Aorta (tissue), 5 donors: ENCODE measurements at regions not wholly inside any gene's neighbourhood (a gene's known extent, or its start where the extent isn't known, plus 50 kb on each side); places are given as distances from the start of the nearest gene placed in this dataset.
"Not testable (repeated sequence)": the region's sequence is repeated elsewhere in the genome, so short reads cannot be mapped to it uniquely, and the experiment has no call there.

Experiments
- ATAC-seq: fragments of 200-7000 bp; cut with Tn5 transposase; one replicate; pipeline ENCODE4 v1.9.1; 2022; ENCODE audit warnings: moderate library complexity; ENCODE audit not compliant: low FRiP score
- DNase-seq, 2 donors: peaks; one replicate each; pipeline ENCODE4 v3.0.0-alpha.2; 2020
- H3K27ac ChIP-seq, 2 donors: one replicate each; pipeline ENCODE4 v1.5.1; 2013; ENCODE audit warnings: low read length in 2 of 2, mild to moderate bottlenecking in 2 of 2, moderate library complexity in 2 of 2, control low read depth in 1 of 2, inconsistent platforms in 1 of 2, low read depth in 1 of 2
- H3K27me3 ChIP-seq, 2 donors: one replicate each; pipeline ENCODE4 v1.6.1; 2013; ENCODE audit warnings: control low read depth in 1 of 2, low read length in 1 of 2, mild to moderate bottlenecking in 1 of 2, moderate library complexity in 1 of 2; ENCODE audit not compliant: insufficient read depth in 2 of 2, control insufficient read depth in 1 of 2
- H3K36me3 ChIP-seq, 2 donors: one replicate each; pipeline ENCODE4 v1.6.1; 2013; ENCODE audit warnings: control low read depth in 1 of 2, low read length in 1 of 2, mild to moderate bottlenecking in 1 of 2; ENCODE audit not compliant: insufficient read depth in 2 of 2, control insufficient read depth in 1 of 2
- H3K4me1 ChIP-seq, 2 donors: one replicate each; pipeline ENCODE4 v1.6.1; 2013; ENCODE audit warnings: low read length in 2 of 2, control low read depth in 1 of 2, mild to moderate bottlenecking in 1 of 2, moderate library complexity in 1 of 2; ENCODE audit not compliant: insufficient read depth in 2 of 2, control insufficient read depth in 1 of 2
- H3K4me3 ChIP-seq, 2 donors: one replicate each; pipeline ENCODE4 v1.5.1; 2013; ENCODE audit warnings: low read length in 2 of 2, control low read depth in 1 of 2, mild to moderate bottlenecking in 1 of 2
- H3K9me3 ChIP-seq: one replicate; pipeline ENCODE4 v1.6.1; 2013; ENCODE audit warnings: mild to moderate bottlenecking, low read length; ENCODE audit not compliant: control insufficient read depth
- WGBS, 2 donors: extraction: QIAGEN DNeasy Blood & Tissue Kit; methylation state at CpG; one replicate each; pipeline ENCODE4 v1.1.7; 2013; 5-methylcytosine and 5-hydroxymethylcytosine counted together
- intact Hi-C, 2 donors: fragments of 100-400 bp; cut with DNase I; formaldehyde crosslinking; loops; one replicate each; pipeline versions ENCODE4 v1.14.2 to v1.15.0; 2022
- donor health status: healthy with polysubstance abuse.
- donor health status: Bipolar disorder and iron deficiency.
- donor health status: DM: no; HTN: no; CAD: no.
- donor health status: DM: no; HTN: no; CAD: no.
- donor health status: DM: yes; HTN: yes; CAD: no.

DNA sequence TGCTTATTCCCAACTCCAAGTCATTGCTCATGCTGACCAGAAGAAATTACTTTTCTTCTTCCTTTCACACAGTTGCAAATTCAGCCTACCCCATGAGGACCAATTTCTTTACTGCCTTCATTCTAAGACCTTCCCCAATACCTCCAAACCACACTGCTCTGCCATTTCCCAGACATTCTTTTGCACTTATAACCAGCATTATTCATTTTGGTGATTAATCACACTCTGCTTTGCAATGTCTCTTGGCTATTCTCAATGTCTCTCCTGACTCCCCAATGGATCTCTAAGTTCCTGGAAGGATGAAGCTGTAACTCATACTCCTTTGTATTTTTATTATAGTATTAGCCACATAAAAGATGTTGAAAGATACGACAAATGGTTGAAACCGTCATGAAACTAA lies 105.7 kb upstream of the RANBP3L start:
- H3K4me3 ChIP-seq: no peak overlapping the region
- H3K27ac ChIP-seq: no peak overlapping the region
- H3K9me3 ChIP-seq: no peaks in the 10 kb centered on the region
- no peak for DNase-seq
- no peaks in the 10 kb centered on the region for H3K27me3 ChIP-seq
- WGBS, 2 donors: 39 to 55% methylated on average over 2 of the region's 2 CpGs
- H3K36me3 ChIP-seq: no peaks in the 10 kb centered on the region
- ATAC-seq: no peak
- no peaks in the 10 kb centered on the region for H3K4me1 ChIP-seq
- intact Hi-C loops: loop anchor here in 1 of 2 donors (10.0 kb wide), 1 partner anchor 143 kb away; no protein-coding TSS in a partner anchor

DNA sequence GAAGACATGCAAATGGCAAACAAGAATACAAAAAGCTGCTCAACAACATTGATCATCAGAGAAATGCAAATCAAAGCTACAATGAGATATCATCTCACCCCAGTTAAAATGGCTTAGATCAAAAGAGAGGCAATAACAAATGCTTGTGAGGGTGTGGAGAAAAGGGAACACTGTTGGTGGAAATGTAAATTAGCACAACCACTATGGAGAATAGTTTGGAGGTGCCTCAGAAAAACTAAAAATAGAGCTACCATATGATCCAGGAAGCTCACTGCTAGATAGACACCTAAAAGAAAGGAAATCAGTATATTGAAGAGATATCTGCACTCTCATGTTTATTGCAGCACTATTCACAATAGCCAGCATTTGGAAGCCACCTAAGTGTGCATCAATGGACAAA lies 108.0 kb upstream of the RANBP3L start:
- not testable (repeated sequence) for DNase-seq, ATAC-seq, H3K4me3 ChIP-seq, H3K9me3 ChIP-seq, H3K27ac ChIP-seq, H3K36me3 ChIP-seq, H3K4me1 ChIP-seq, H3K27me3 ChIP-seq
- intact Hi-C loops: loop anchor here (5.0 to 10.0 kb wide), 2 partner anchors 145 to 283 kb away; no protein-coding TSS in a partner anchor

DNA sequence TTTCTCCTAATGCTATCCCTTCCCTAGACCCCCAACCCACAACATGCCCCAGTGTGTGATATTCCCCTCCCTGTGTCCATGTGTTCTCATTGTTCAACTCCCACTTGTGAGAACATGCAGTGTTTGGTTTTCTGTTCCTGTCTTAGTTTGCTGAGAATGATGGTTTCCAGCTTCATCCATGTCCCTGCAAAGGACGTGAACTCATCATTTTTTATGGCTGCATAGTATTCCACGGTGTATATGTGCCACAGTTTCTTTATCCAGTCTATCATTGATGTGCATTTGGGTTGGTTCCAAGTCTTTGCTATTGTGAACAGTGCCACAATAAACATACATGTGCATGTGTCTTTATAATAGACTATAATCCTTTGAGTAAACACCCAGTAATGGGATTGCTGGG lies 109.0 kb upstream of the RANBP3L start:
- not testable (repeated sequence) for H3K36me3 ChIP-seq, ATAC-seq, H3K27me3 ChIP-seq, DNase-seq, H3K9me3 ChIP-seq, H3K4me3 ChIP-seq, H3K4me1 ChIP-seq, H3K27ac ChIP-seq
- WGBS, 2 donors: 95 to 96% methylated on average over 2 of the region's 2 CpGs
- intact Hi-C loops: loop anchor here in 1 of 2 donors (5.0 kb wide), 1 partner anchor 282 kb away; no protein-coding TSS in a partner anchor

DNA sequence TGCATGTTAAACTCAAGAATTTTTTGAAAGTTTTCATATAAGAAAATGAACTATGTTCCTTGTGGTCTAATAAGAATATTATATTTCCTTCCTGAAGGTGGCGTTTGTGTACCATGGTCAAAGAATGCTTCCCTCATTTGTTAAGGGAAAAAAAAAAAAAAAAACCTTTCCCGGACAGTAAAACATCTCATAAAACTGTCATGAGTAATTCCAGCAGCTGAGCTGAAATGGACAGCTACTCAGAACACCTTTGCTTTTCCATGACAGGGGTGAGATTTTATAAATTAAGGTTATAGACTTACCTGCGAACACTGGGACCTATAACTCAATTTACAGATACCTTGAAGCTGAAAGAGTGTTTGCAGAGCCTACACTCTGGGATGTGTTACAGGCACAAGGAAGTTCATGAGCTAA lies 113.2 kb upstream of the RANBP3L start:
- Histone ChIP-seq H3K27me3 (no peaks in the 10 kb centered on the region), H3K27ac (no peak overlapping the region), H3K36me3 (no peaks in the 10 kb centered on the region), H3K9me3 (no peaks in the 10 kb centered on the region), H3K4me1 (no peaks in the 10 kb centered on the region), H3K4me3 (no peak overlapping the region)
- ATAC-seq: no peak
- no peak for DNase-seq
- intact Hi-C loops: loop anchor here in 1 of 2 donors (5.0 kb wide), 2 partner anchors 92 to 277 kb away; no protein-coding TSS in a partner anchor
- WGBS, 2 donors: 31 to 32% methylated on average over 3 of the region's 3 CpGs

DNA sequence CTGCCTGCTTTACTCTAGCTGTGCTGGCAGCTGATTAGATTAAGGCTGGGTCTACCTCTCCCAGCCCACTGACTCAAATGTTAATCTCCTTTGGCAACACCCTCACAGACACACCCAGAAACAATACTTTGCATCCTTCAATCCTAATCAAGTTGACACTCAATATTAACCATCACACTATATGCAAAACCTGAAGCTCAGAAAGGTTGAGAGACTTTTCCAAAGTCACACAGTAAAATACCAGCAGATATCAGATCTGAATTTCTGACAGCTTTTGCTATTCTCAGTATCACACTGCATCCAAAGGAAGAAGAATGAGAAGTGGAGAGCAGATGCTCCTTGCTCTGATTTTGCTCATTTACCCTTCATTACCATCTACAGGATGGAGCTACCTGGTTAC lies 114.9 kb upstream of the RANBP3L start:
- Histone ChIP-seq H3K36me3 (no peaks in the 10 kb centered on the region), H3K4me1 (no peaks in the 10 kb centered on the region), H3K4me3 (no peak overlapping the region), H3K27ac (no peak overlapping the region), H3K9me3 (no peaks in the 10 kb centered on the region), H3K27me3 (no peaks in the 10 kb centered on the region)
- intact Hi-C loops: loop anchor here (1.0 to 5.0 kb wide), 3 partner anchors 90 to 277 kb away; no protein-coding TSS in a partner anchor
- no peak for DNase-seq
- ATAC-seq: no peak

DNA sequence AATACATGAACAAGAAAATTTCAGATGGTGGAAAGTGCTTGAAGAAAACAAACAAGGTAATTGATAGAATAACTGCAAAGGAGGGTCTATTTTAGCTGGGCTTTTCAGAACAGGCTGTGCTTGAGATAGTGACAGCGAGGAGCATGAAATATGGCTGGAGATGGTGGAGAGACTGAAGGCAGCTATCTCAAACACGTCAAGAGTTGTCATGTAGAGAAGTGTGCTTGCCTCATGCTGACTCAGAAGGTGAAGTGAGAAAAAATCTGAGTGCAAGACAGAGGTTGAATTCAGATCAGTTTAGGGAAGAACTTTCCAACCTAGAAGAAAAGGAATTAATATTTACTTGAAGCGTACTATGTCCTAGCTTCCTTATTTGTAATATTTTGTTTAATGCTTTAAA lies 115.5 kb upstream of the RANBP3L start:
- DNase-seq (no peak), ATAC-seq (no peak)
- Histone ChIP-seq H3K4me1 (no peaks in the 10 kb centered on the region), H3K36me3 (no peaks in the 10 kb centered on the region), H3K27me3 (no peaks in the 10 kb centered on the region), H3K4me3 (no peak overlapping the region), H3K27ac (no peak overlapping the region), H3K9me3 (no peaks in the 10 kb centered on the region)
- 82 to 83% methylated on average over 3 of the region's 3 CpGs for WGBS, 2 donors
- intact Hi-C loops: loop anchor here (2.0 to 5.0 kb wide), 2 partner anchors 90 kb away; no protein-coding TSS in a partner anchor

DNA sequence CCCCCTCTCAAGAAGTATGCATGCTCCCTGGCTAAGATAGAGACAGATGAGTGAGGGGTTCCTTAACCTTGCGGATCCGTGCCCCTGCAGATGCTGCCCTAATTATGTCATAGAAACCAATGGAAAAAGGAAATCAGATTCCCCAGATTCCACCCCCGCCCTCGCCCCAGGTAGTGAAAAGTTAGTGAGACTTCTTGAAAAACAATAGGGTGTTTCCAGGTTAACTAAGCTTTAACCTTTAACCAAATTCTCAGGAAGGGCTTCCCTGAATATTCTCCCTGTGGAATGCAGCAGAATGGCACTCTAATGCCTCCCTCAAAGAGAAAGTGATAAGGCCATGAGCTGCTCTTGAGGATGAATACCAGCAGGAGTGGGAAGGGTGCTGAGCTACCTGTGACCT lies 116.0 kb upstream of the RANBP3L start:
- H3K27ac ChIP-seq: no peak overlapping the region
- no peaks in the 10 kb centered on the region for H3K36me3 ChIP-seq
- H3K4me1 ChIP-seq: no peaks in the 10 kb centered on the region
- intact Hi-C loops: loop anchor here (2.0 to 5.0 kb wide), 2 partner anchors 89 to 90 kb away; no protein-coding TSS in a partner anchor
- no peak overlapping the region for H3K4me3 ChIP-seq
- no peak for DNase-seq
- no peaks in the 10 kb centered on the region for H3K27me3 ChIP-seq
- WGBS, 2 donors: 96 to 97% methylated on average over 4 of the region's 4 CpGs
- no peak for ATAC-seq
- H3K9me3 ChIP-seq: no peaks in the 10 kb centered on the region

DNA sequence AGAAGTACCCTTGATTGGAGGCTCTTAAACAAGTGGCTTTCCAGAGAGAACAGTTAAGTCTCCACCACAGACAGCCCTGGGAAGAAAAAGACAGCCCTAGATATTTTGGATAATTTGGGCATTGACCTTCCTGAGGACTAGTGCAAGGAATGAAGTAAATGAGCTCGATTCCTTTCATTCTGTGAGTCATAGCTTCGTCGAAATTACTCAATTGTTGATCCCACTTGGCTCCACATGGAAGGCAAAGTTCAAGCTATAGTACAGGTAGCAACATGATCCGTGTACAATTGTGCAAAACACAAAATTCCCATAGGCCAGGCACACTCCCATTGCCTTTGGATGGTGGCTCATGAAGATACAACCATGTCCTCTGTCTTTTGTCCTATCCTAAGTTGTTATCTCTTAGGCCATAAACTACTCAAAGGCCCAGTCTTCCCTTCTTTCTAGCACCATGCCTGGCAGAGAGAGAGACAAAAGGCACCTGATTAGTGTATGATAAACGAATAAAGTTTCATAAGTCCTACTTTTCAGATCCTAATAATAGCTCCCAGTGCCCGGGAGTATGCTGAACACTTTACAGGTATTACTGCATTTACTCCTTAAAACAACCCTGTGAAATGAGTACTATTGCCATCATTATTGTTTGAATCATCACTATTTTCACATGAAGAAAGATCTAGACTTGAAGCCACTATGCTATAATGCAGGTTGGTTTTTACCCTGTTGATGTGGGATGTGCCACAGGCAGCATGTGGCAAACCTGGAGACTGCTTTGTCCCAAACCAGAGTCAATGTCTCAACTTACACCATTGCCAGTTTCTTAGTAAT lies 116.7 kb upstream of the RANBP3L start:
- DNase-seq (no peak), ATAC-seq (no peak)
- Histone ChIP-seq H3K4me3 (no peak overlapping the region), H3K4me1 (peaks cover 0 to under 1% of the 10 kb centered on the region in 2 donors), H3K27me3 (no peaks in the 10 kb centered on the region), H3K9me3 (no peaks in the 10 kb centered on the region), H3K36me3 (no peaks in the 10 kb centered on the region), H3K27ac (no peak overlapping the region)
- WGBS, 2 donors: 87 to 88% methylated on average over 6 of the region's 6 CpGs
- intact Hi-C loops: loop anchor here in 1 of 2 donors (5.0 kb wide), 1 partner anchor 89 kb away; no protein-coding TSS in a partner anchor

DNA sequence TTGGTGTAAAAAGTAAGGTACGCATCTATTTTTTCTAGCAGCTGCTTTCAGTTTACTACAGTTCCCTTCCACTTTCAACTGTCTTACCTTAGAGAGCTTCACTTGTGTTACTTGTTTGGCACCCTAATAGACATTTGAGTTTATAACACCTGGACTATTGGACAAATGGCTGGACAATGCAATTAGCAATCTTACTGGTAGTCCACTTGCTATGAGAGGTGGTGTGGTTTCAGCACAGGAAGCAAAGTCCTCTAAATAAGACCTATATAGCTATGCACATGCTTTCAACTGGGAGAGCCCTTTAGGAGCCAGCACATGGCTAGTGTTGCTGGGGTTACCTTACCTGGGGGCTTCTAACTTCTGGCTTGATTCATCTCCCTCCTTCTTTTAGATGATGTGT lies 119.6 kb upstream of the RANBP3L start:
- Histone ChIP-seq H3K27ac (no peak overlapping the region), H3K36me3 (no peaks in the 10 kb centered on the region), H3K9me3 (no peaks in the 10 kb centered on the region), H3K4me3 (no peak overlapping the region), H3K27me3 (no peaks in the 10 kb centered on the region), H3K4me1 (peaks cover 0 to 3% of the 10 kb centered on the region in 2 donors)
- WGBS, 2 donors: 97 to 100% methylated on average over 1 of the region's 1 CpG
- ATAC-seq (no peak), DNase-seq (no peak)
- intact Hi-C loops: no loop called here
